GM19438 (cell line): ENCODE measurements at regions not wholly inside any gene's neighbourhood (a gene's known extent, or its start where the extent isn't known, plus 50 kb on each side); places are given as distances from the start of the nearest gene placed in this dataset.
"Not testable (repeated sequence)": the region's sequence is repeated elsewhere in the genome, so short reads cannot be mapped to it uniquely, and the experiment has no call there.

ENCODE experiments used
- ATAC-seq: cut with Tn5 transposase; IDR thresholded peaks from one replicate; pipeline ENCODE4 v1.9.1; 2021; ENCODE audit warnings: low read depth; ENCODE audit not compliant: unreplicated experiment

- ATAC-seq, result no peak
Observed at GRCh38 chr11:15300341-15300740, 185.6 kb downstream of the INSC start.

GRCh38 chr11:15307619-15308024 is 192.9 kb downstream of the INSC start:
- ATAC-seq, result no peak

- no peak for ATAC-seq
Observed at GRCh38 chr11:15308840-15309239, 194.1 kb downstream of the INSC start.

GRCh38 chr11:15309296-15309695 is 194.6 kb downstream of the INSC start:
- ATAC-seq, result no peak

GRCh38 chr11:15313862-15314261 is 199.1 kb downstream of the INSC start:
- no peak for ATAC-seq

- ATAC-seq, result no peak
Observed at GRCh38 chr11:15318814-15319213, 204.1 kb downstream of the INSC start.

- ATAC-seq, result no peak
Observed at GRCh38 chr11:15326520-15326919, 211.8 kb downstream of the INSC start.

GRCh38 chr11:15327786-15328231 is 213.1 kb downstream of the INSC start:
- ATAC-seq, result no peak

- ATAC-seq, result no peak
Observed at GRCh38 chr11:15333407-15333806, 218.7 kb downstream of the INSC start.

GRCh38 chr11:15334766-15335165 is 220.0 kb downstream of the INSC start:
- no peak for ATAC-seq

- no peak for ATAC-seq
Observed at GRCh38 chr11:15336021-15336420, 221.3 kb downstream of the INSC start.

GRCh38 chr11:15339302-15339701 is 224.6 kb downstream of the INSC start:
- no peak for ATAC-seq

- no peak for ATAC-seq
Observed at GRCh38 chr11:15341587-15341986, 226.9 kb downstream of the INSC start.

GRCh38 chr11:15342163-15342562 is 227.4 kb downstream of the INSC start:
- ATAC-seq, result no peak

- ATAC-seq, result no peak
Observed at GRCh38 chr11:15346907-15347306, 232.2 kb downstream of the INSC start.

- ATAC-seq, result no peak
Observed at GRCh38 chr11:15347969-15348734, 233.4 kb downstream of the INSC start.

- ATAC-seq, result no peak
Observed at GRCh38 chr11:15349413-15349812, 234.7 kb downstream of the INSC start.

- no peak for ATAC-seq
Observed at GRCh38 chr11:15361316-15361715, 246.6 kb downstream of the INSC start.

GRCh38 chr11:15365286-15365685 is 250.6 kb downstream of the INSC start:
- ATAC-seq, result not testable (repeated sequence)

GRCh38 chr11:15367695-15368094 is 253.0 kb downstream of the INSC start:
- ATAC-seq, result no peak

- no peak for ATAC-seq
Observed at GRCh38 chr11:15370495-15371147, 255.9 kb downstream of the INSC start.

- ATAC-seq, result no peak
Observed at GRCh38 chr11:15371533-15371932, 256.8 kb downstream of the INSC start.
